HepG2 (cell line): ENCODE measurements at regions not wholly inside any gene's neighbourhood (a gene's known extent, or its start where the extent isn't known, plus 50 kb on each side); places are given as distances from the start of the nearest gene placed in this dataset.
"Not testable (repeated sequence)": the region's sequence is repeated elsewhere in the genome, so short reads cannot be mapped to it uniquely, and the experiment has no call there.

Experiments used
- ATAC-seq: fragments of 200-7000 bp; cut with Tn5 transposase; 3 replicates; pipeline ENCODE4 v1.9.1; 2020; ENCODE audit warnings: mild to moderate bottlenecking, moderate library complexity
- BruUV-seq: library from RNA; stranded (reverse); fragments of 400-500 nt; replicated peaks from 2 replicates; lab custom pipeline; 2021; lab: Mats Ljungman, UMichigan
- CTCF ChIA-PET: fragments of 300-600 bp; formaldehyde crosslinking; extraction: SDS; loops from one replicate; lab custom pipeline; 2021; ENCODE audit warnings: low total read pairs, inconsistent platforms, low intra/inter-chr PET ratio; lab: Yijun Ruan, JAX
- POLR2A ChIA-PET: fragments of 350-600 bp; sonication (Branson Sonifier 250); formaldehyde crosslinking; loops from one replicate; lab custom pipeline; 2020; ENCODE audit warnings: antibody characterized with exemption, inconsistent platforms; lab: Yijun Ruan, JAX
- DNase-seq: peaks from one replicate; pipeline ENCODE4 v3.0.0-alpha.2; 2015; ENCODE audit warnings: low spot score
- FAIRE-seq: peaks from 3 replicates; lab custom pipeline; 2011; peaks lifted over from hg19 to GRCh38; lab: Jason Lieb, UNC
- H2AFZ ChIP-seq: one replicate; pipeline ENCODE4 v1.6.1; 2011; ENCODE audit warnings: low read length, inconsistent platforms
- H3K27ac ChIP-seq: fragments of 300-600 bp; 3 replicates; pipeline ENCODE4 v1.8.0; 2011; ENCODE audit warnings: mixed run types, mild to moderate bottlenecking, mixed read lengths, low read length, inconsistent platforms; ENCODE audit not compliant: insufficient read depth; ENCODE audit errors: extremely low read length
- H3K27me3 ChIP-seq, 2 experiments: fragments of 200-600 bp in 1 of 2; 2 replicates in 1 of 2; 3 replicates in 1 of 2; pipeline versions ENCODE4 v1.6.0 to v1.8.0; 2011; ENCODE audit warnings: low read length in 2 of 2, mild to moderate bottlenecking in 2 of 2, moderate library complexity in 2 of 2, inconsistent platforms in 1 of 2; ENCODE audit not compliant: insufficient read depth in 2 of 2, control insufficient read depth in 1 of 2
- H3K36me3 ChIP-seq, 2 experiments: fragments of 200-600 bp in 1 of 2; replicated peaks in 1 of 2; 2 replicates in 1 of 2; 3 replicates in 1 of 2; pipeline versions ENCODE4 v1.5.1 to v1.8.0; 2011; ENCODE audit warnings: low read length in 2 of 2, inconsistent platforms in 1 of 2; ENCODE audit not compliant: insufficient read depth in 2 of 2, control insufficient read depth in 1 of 2
- H3K4me1 ChIP-seq: 2 replicates; pipeline ENCODE4 v1.5.1; 2012; ENCODE audit warnings: low read length, inconsistent platforms; ENCODE audit not compliant: insufficient read depth
- H3K4me2 ChIP-seq: 2 replicates; pipeline ENCODE4 v1.6.0; 2011; ENCODE audit warnings: low read depth, low read length, inconsistent platforms
- H3K4me3 ChIP-seq, 3 experiments: fragments of 200-600 bp in 1 of 3; sonication (generic), shearing (Covaris generic) in 1 of 3; replicated peaks in 1 of 3; 2 replicates each; pipeline ENCODE4 v1.5.1; 2011 to 2016; ENCODE audit warnings: low read length in 3 of 3, inconsistent platforms in 2 of 3, low read depth in 2 of 3, mild to moderate bottlenecking in 2 of 3, control low read depth in 1 of 3, mixed read lengths in 1 of 3; ENCODE audit not compliant: insufficient read depth in 1 of 3
- H3K79me2 ChIP-seq: one replicate; pipeline ENCODE4 v1.6.1; 2011; ENCODE audit warnings: low read length, inconsistent platforms; ENCODE audit not compliant: insufficient read depth
- H3K9ac ChIP-seq: 2 replicates; pipeline ENCODE4 v1.6.0; 2011; ENCODE audit warnings: mild to moderate bottlenecking, low read depth, low read length, inconsistent platforms; ENCODE audit not compliant: insufficient read depth
- H3K9me3 ChIP-seq: 2 replicates; pipeline ENCODE4 v1.5.1; 2012; ENCODE audit warnings: mild to moderate bottlenecking, low read length
- H4K20me1 ChIP-seq: 2 replicates; pipeline ENCODE4 v1.6.0; 2011; ENCODE audit warnings: inconsistent platforms, mild to moderate bottlenecking, low read length, moderate library complexity; ENCODE audit not compliant: insufficient read depth
- ZBTB40 ChIP-seq, 2 experiments: fragments of 450-650 bp in 1 of 2; sonication (generic) in 1 of 2; formaldehyde crosslinking in 1 of 2; IDR thresholded peaks; 2 replicates each; pipeline versions ENCODE4 v1.6.1 to v1.8.0; 2016 to 2022; ENCODE audit warnings: antibody characterized with exemption in 1 of 2, mild to moderate bottlenecking in 1 of 2, missing genetic modification reagents in 1 of 2
- WGBS: methylation state at CpG from one replicate; pipeline ENCODE4 v1.1.6; 2017; ENCODE audit warnings: low lambda C conversion rate; 5-methylcytosine and 5-hydroxymethylcytosine counted together
- in situ Hi-C: cut with HindIII; loops from 2 replicates; pipeline ENCODE4 v1.10.0; 2017; ENCODE audit warnings: low pct_unique_long_range_greater_than_20kb; ENCODE audit not compliant: extremely low pct_ligation_motif_present
- intact Hi-C: fragments of 100-400 bp; cut with micrococcal nuclease; formaldehyde crosslinking; loops from one replicate; pipeline ENCODE4 v1.10.0; 2022; ENCODE audit not compliant: unreplicated experiment
- TF ChIP-seq, protein P1 (sequence below): sonication (generic); formaldehyde crosslinking; IDR thresholded peaks from 2 replicates; pipeline ENCODE4 v1.4.0; 2020; ENCODE audit warnings: mild to moderate bottlenecking, missing genetic modification reagents

GRCh38 chr3:145259166-145259880 lies 901.7 kb downstream of the PLOD2 start (continued):
- TF ChIP-seq ZBTB40 (IDR thresholded peaks at IDR 0.05) (no peak), ZBTB40 (CRISPR knock-in tag; IDR thresholded peaks at IDR 0.05) (no peak)
- TF ChIP-seq, protein P1, sequence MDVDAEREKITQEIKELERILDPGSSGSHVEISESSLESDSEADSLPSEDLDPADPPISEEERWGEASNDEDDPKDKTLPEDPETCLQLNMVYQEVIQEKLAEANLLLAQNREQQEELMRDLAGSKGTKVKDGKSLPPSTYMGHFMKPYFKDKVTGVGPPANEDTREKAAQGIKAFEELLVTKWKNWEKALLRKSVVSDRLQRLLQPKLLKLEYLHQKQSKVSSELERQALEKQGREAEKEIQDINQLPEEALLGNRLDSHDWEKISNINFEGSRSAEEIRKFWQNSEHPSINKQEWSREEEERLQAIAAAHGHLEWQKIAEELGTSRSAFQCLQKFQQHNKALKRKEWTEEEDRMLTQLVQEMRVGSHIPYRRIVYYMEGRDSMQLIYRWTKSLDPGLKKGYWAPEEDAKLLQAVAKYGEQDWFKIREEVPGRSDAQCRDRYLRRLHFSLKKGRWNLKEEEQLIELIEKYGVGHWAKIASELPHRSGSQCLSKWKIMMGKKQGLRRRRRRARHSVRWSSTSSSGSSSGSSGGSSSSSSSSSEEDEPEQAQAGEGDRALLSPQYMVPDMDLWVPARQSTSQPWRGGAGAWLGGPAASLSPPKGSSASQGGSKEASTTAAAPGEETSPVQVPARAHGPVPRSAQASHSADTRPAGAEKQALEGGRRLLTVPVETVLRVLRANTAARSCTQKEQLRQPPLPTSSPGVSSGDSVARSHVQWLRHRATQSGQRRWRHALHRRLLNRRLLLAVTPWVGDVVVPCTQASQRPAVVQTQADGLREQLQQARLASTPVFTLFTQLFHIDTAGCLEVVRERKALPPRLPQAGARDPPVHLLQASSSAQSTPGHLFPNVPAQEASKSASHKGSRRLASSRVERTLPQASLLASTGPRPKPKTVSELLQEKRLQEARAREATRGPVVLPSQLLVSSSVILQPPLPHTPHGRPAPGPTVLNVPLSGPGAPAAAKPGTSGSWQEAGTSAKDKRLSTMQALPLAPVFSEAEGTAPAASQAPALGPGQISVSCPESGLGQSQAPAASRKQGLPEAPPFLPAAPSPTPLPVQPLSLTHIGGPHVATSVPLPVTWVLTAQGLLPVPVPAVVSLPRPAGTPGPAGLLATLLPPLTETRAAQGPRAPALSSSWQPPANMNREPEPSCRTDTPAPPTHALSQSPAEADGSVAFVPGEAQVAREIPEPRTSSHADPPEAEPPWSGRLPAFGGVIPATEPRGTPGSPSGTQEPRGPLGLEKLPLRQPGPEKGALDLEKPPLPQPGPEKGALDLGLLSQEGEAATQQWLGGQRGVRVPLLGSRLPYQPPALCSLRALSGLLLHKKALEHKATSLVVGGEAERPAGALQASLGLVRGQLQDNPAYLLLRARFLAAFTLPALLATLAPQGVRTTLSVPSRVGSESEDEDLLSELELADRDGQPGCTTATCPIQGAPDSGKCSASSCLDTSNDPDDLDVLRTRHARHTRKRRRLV (CRISPR knock-in tag) = no peak

DNA sequence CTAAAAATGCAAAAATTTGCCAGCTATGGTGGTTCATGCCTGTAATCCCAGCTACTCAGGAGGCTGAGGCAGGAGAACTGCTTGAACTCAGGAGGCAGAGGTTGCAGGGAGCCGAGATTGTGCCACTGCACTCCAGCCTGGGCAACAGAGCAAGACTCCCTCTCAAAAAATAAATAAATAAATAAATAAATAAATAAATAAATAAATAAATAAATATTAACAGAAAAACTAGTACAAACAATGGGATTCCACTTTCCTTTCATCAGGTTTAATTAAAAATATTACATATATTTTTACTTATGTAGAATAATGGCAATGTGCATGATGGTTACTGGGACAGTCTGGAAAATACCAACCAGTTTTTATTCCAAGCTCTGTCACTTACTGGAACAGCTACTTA lies 897.5 kb downstream of the PLOD2 start:
- H3K36me3 ChIP-seq, H3K27ac ChIP-seq, FAIRE-seq, H3K9ac ChIP-seq, H3K79me2 ChIP-seq, H4K20me1 ChIP-seq, H3K27me3 ChIP-seq, DNase-seq, H3K4me2 ChIP-seq, H3K4me1 ChIP-seq, POLR2A ChIA-PET, ATAC-seq, H3K9me3 ChIP-seq, H2AFZ ChIP-seq, H3K4me3 ChIP-seq, intact Hi-C loops, BruUV-seq, in situ Hi-C loops, CTCF ChIA-PET: not testable (repeated sequence)
- WGBS = 0% methylated on average over 1 of the region's 1 CpG
